ENCODE measurements at regions not wholly inside any gene's neighbourhood (a gene's known extent, or its start where the extent isn't known, plus 50 kb on each side); places are given as distances from the start of the nearest gene placed in this dataset.
"Not testable (repeated sequence)": the region's sequence is repeated elsewhere in the genome, so short reads cannot be mapped to it uniquely, and the experiment has no call there.

GRCh38 chr2:18046558-18047212 is 168.2 kb downstream of the KCNS3 start:
- no peak for DNase-seq (ENCODE audit: low read depth in 1 of 2, low spot score in 1 of 2)

GRCh38 chr2:18046017-18046416 is 167.6 kb downstream of the KCNS3 start:
- DNase-seq (ENCODE audit: low read depth in 1 of 2, low spot score in 1 of 2), result no peak

GRCh38 chr2:18045230-18045629 is 166.8 kb downstream of the KCNS3 start:
- DNase-seq (ENCODE audit: low read depth in 1 of 2, low spot score in 1 of 2), result no peak

GRCh38 chr2:18017381-18017780 is 138.9 kb downstream of the KCNS3 start:
- not testable (repeated sequence) for DNase-seq (ENCODE audit: low read depth in 1 of 2, low spot score in 1 of 2)

GRCh38 chr2:18009891-18010290 is 131.4 kb downstream of the KCNS3 start:
- DNase-seq (ENCODE audit: low read depth in 1 of 2, low spot score in 1 of 2), result no peak

GRCh38 chr2:18005411-18005810 is 126.9 kb downstream of the KCNS3 start:
- DNase-seq (ENCODE audit: low read depth in 1 of 2, low spot score in 1 of 2), result no peak

GRCh38 chr2:18001671-18002070 is 123.2 kb downstream of the KCNS3 start:
- no peak for DNase-seq (ENCODE audit: low read depth in 1 of 2, low spot score in 1 of 2)

- no peak for DNase-seq (ENCODE audit: low read depth in 1 of 2, low spot score in 1 of 2)
Measured at GRCh38 chr2:17996978-17997377, 118.5 kb downstream of the KCNS3 start.

GRCh38 chr2:17995593-17995992 is 117.1 kb downstream of the KCNS3 start:
- no peak for DNase-seq (ENCODE audit: low read depth in 1 of 2, low spot score in 1 of 2)

Measured in stimulated activated CD4-positive, alpha-beta T cell treated with anti-CD3 and anti-CD28 coated beads, Interleukin-15, amount 100 ng/mL, for 1 hour (primary cell).